ENCODE measurements at regions not wholly inside any gene's neighbourhood (a gene's known extent, or its start where the extent isn't known, plus 50 kb on each side); places are given as distances from the start of the nearest gene placed in this dataset.
A peak's percentile ranks its signal among the peaks of the same experiment; 100 is the strongest.

DNA sequence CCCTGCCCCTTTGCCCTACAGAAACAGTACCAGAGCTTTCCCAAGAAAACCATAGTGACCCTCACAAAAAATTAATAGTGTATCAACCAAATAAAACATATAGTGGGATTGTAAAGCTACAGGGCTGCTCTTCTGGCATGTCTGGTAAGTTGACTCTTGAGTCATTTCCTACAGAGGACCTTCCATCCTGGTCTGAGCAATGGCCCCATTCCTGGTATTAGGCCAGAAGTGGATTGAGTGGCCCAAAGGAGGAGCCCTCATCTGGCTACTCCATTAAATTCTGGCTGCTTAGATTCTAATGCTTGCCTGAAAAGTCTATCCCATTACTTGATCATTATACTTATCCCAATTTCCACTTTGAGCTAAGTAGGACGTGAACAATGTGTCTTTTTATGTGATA lies 150.9 kb upstream of the HMGN3 start:
- no peaks in the 10 kb centered on the region for H3K9me3 ChIP-seq
- TF ChIP-seq POLR2A (IDR thresholded peaks at IDR 0.05), result no peak
- TF ChIP-seq, protein P1, sequence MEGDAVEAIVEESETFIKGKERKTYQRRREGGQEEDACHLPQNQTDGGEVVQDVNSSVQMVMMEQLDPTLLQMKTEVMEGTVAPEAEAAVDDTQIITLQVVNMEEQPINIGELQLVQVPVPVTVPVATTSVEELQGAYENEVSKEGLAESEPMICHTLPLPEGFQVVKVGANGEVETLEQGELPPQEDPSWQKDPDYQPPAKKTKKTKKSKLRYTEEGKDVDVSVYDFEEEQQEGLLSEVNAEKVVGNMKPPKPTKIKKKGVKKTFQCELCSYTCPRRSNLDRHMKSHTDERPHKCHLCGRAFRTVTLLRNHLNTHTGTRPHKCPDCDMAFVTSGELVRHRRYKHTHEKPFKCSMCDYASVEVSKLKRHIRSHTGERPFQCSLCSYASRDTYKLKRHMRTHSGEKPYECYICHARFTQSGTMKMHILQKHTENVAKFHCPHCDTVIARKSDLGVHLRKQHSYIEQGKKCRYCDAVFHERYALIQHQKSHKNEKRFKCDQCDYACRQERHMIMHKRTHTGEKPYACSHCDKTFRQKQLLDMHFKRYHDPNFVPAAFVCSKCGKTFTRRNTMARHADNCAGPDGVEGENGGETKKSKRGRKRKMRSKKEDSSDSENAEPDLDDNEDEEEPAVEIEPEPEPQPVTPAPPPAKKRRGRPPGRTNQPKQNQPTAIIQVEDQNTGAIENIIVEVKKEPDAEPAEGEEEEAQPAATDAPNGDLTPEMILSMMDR (IDR thresholded peaks at IDR 0.05), result no peak
- intact Hi-C loops (cut with DNase I; ENCODE audit: low total_unique reads), result no loop called here
- WGBS, 2 donors, result 36 to 47% methylated on average over 1 of the region's 1 CpG
- no peaks in the 10 kb centered on the region for H3K36me3 ChIP-seq (ENCODE audit: low read depth, missing control alignments)
- no peak overlapping the region for H3K27ac ChIP-seq
- H3K4me1 ChIP-seq, result peaks cover 8% of the 10 kb centered on the region
- no peak overlapping the region for H3K4me3 ChIP-seq
- DNase-seq, result no peak
- no peaks in the 10 kb centered on the region for H3K27me3 ChIP-seq

DNA sequence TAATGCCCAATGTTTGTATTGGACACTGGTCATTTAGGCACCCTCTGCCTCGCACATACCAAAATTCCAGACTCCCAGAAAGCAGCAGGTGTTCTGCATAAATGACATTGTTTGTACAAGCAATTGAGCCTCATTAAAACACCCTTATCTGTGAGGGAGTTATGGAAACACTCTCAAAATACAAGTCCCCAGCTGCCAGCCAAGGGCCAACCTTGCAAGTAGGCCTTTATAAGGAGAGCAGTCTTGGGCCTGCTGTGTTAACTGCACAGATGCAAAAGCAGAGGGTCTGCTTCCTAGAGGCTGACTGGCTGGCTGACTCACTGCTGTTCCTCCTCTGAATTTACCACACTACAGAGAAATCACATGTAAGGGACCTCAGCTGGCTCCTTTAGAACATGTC lies 150.4 kb upstream of the HMGN3 start:
- H3K36me3 ChIP-seq (ENCODE audit: low read depth, missing control alignments), result no peaks in the 10 kb centered on the region
- peaks cover 8% of the 10 kb centered on the region for H3K4me1 ChIP-seq
- 57 to 67% methylated on average over 1 of the region's 1 CpG for WGBS, 2 donors
- H3K4me3 ChIP-seq, result no peak overlapping the region
- TF ChIP-seq POLR2A (IDR thresholded peaks at IDR 0.05), result no peak
- TF ChIP-seq, protein P1 (IDR thresholded peaks at IDR 0.05), result no peak
- peak; percentile 15 for DNase-seq
- no peak overlapping the region for H3K27ac ChIP-seq
- H3K9me3 ChIP-seq, result no peaks in the 10 kb centered on the region
- intact Hi-C loops (cut with DNase I; ENCODE audit: low total_unique reads), result no loop called here
- no peaks in the 10 kb centered on the region for H3K27me3 ChIP-seq

DNA sequence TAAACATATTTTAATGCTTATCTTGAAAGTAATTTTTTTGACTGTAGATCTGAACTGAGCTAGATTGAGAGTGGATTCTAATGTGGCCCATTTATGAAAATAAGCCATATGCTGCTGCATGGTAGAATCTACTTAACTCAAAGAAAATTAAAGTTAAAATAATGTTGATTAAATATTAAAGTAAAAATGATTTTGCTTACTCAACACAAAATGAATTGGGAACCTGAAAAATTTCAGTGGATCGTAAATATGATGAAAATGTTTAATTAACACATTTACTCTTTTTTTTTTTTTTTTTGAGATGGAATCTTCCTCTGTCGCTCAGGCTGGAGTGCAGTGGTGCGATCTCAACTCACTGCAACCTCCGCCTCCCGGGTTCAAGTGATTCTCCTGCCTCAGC lies 144.5 kb upstream of the HMGN3 start:
- Histone ChIP-seq H3K4me3 (no peak overlapping the region), H3K9me3 (no peaks in the 10 kb centered on the region), H3K4me1 (no peaks in the 10 kb centered on the region), H3K27ac (no peak overlapping the region), H3K27me3 (no peaks in the 10 kb centered on the region), H3K36me3 (ENCODE audit: low read depth, missing control alignments) (no peaks in the 10 kb centered on the region)
- WGBS, 2 donors, result 87 to 95% methylated on average over 5 of the region's 5 CpGs
- no peak for DNase-seq
- TF ChIP-seq, protein P1 (IDR thresholded peaks at IDR 0.05), result no peak
- TF ChIP-seq POLR2A (IDR thresholded peaks at IDR 0.05), result no peak
- intact Hi-C loops (cut with DNase I; ENCODE audit: low total_unique reads), result no loop called here

DNA sequence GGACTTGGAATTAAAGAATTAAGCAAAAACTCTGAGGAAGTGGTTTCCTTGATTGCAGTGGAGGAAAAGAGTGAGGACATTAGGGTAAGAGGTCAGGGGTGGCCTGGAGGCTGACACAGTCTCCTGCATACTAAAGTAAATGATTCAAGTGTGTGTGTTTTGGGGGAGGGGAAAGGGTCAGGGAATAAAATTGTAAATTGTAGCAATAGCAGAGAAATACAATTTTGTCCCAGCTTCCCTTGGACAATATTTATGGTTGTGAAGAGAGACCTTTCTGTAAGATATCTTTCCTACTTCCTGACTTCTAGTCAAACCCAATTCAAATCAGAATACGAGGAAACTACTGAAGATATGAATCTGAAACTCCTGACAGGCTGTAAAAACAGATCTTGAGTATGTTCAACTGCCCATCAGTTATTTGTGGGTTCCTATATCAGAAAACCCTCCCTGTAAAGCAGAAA lies 143.4 kb upstream of the HMGN3 start:
- TF ChIP-seq, protein P1 (IDR thresholded peaks at IDR 0.05), result no peak
- TF ChIP-seq POLR2A (IDR thresholded peaks at IDR 0.05), result no peak
- Histone ChIP-seq H3K36me3 (ENCODE audit: low read depth, missing control alignments) (no peaks in the 10 kb centered on the region), H3K27ac (no peak overlapping the region), H3K9me3 (no peaks in the 10 kb centered on the region), H3K27me3 (no peaks in the 10 kb centered on the region), H3K4me1 (no peaks in the 10 kb centered on the region), H3K4me3 (no peak overlapping the region)
- WGBS, 2 donors, result 64 to 72% methylated on average over 1 of the region's 1 CpG
- no peak for DNase-seq
- intact Hi-C loops (cut with DNase I; ENCODE audit: low total_unique reads), result no loop called here

DNA sequence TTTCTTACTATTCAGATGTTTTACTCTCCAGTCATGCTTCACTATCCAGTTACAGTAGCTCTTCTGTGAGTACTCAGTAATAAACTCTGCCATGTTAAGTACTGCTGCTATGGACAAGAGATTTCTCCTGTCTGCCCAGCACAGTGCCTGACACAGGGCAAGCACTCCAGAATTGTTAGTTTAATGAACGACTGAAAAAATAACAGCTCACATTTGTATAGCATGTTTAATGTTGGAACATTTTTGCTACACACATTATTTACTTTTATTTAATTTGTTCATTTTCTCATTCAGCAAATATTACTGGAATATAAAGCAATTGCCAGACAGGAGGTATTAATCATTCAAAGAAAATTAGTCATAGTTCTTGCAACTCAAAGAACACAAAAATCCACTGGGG lies 142.6 kb upstream of the HMGN3 start:
- intact Hi-C loops (cut with DNase I; ENCODE audit: low total_unique reads), result no loop called here
- WGBS, 2 donors, result 79 to 85% methylated on average over 1 of the region's 1 CpG
- Histone ChIP-seq H3K36me3 (ENCODE audit: low read depth, missing control alignments) (no peaks in the 10 kb centered on the region), H3K4me3 (no peak overlapping the region), H3K27me3 (no peaks in the 10 kb centered on the region), H3K9me3 (no peaks in the 10 kb centered on the region), H3K4me1 (no peaks in the 10 kb centered on the region), H3K27ac (no peak overlapping the region)
- TF ChIP-seq POLR2A (IDR thresholded peaks at IDR 0.05), result no peak
- TF ChIP-seq, protein P1 (IDR thresholded peaks at IDR 0.05), result no peak
- no peak for DNase-seq

Data from testis (tissue), 2 donors.